HEK293 (cell line): ENCODE measurements at regions not wholly inside any gene's neighbourhood (a gene's known extent, or its start where the extent isn't known, plus 50 kb on each side); places are given as distances from the start of the nearest gene placed in this dataset.

Experiments used
- CTCF ChIA-PET: fragments of 350-600 bp; formaldehyde crosslinking; extraction: SDS; loops from one replicate; lab custom pipeline; 2021; ENCODE audit warnings: antibody characterized with exemption; lab: Yijun Ruan, JAX
- POLR2A ChIA-PET: fragments of 300-600 bp; formaldehyde crosslinking; extraction: SDS; loops from one replicate; lab custom pipeline; 2020; ENCODE audit warnings: antibody characterized with exemption, inconsistent platforms; lab: Yijun Ruan, JAX
- H3K27ac ChIP-seq: fragments of 200-500 bp; sonication (Bioruptor generic); 2 replicates; pipeline ENCODE4 v1.5.1; 2014; ENCODE audit warnings: low read depth, low read length, control low read depth, inconsistent platforms; ENCODE audit errors: extremely low read depth
- H3K36me3 ChIP-seq, 2 experiments: fragments of 200-500 bp in 1 of 2; sonication (Bioruptor generic) in 1 of 2; 1 replicate in 1 of 2; 2 replicates in 1 of 2; pipeline ENCODE4 v1.5.1; 2014 to 2017; ENCODE audit warnings: inconsistent platforms in 2 of 2, low read length in 2 of 2; ENCODE audit not compliant: control insufficient read depth in 2 of 2, insufficient read depth in 1 of 2
- H3K4me1 ChIP-seq: fragments of 200-500 bp; sonication (Bioruptor generic); 2 replicates; pipeline ENCODE4 v1.5.1; 2014; ENCODE audit warnings: mild to moderate bottlenecking, low read length, inconsistent platforms; ENCODE audit not compliant: control insufficient read depth, insufficient read depth
- H3K4me3 ChIP-seq: 2 replicates; pipeline ENCODE4 v1.5.1; 2011; ENCODE audit warnings: low read depth, mild to moderate bottlenecking, control low read depth, low read length, moderate library complexity
- H3K9me3 ChIP-seq: fragments of 200-500 bp; sonication (Bioruptor generic); 2 replicates; pipeline ENCODE4 v1.5.1; 2014; ENCODE audit warnings: low read depth, low read length, inconsistent platforms; ENCODE audit not compliant: control insufficient read depth, insufficient read depth
- FEZF1 ChIP-seq: fragments of 450-650 bp; formaldehyde crosslinking; IDR thresholded peaks from 2 replicates; pipeline ENCODE4 v1.5.1; 2016; ENCODE audit warnings: missing biosample characterization, missing genetic modification characterization
- GLI2 ChIP-seq: fragments of 450-650 bp; formaldehyde crosslinking; IDR thresholded peaks from 2 replicates; pipeline ENCODE4; 2017; ENCODE audit warnings: missing biosample characterization, missing genetic modification characterization, low read depth, borderline replicate concordance
- HOXD13 ChIP-seq: sonication (generic); formaldehyde crosslinking; IDR thresholded peaks from 2 replicates; pipeline ENCODE4 v1.8.0; 2022; ENCODE audit warnings: missing genetic modification reagents, borderline replicate concordance
- INSM2 ChIP-seq: fragments of 450-650 bp; formaldehyde crosslinking; IDR thresholded peaks from 2 replicates; pipeline ENCODE4 v1.5.1; 2016; ENCODE audit warnings: missing biosample characterization, missing genetic modification characterization
- RBAK ChIP-seq: fragments of 450-650 bp; formaldehyde crosslinking; IDR thresholded peaks from 2 replicates; pipeline ENCODE4 v1.5.1; 2016; ENCODE audit warnings: missing biosample characterization, missing genetic modification characterization
- SCRT2 ChIP-seq: fragments of 450-650 bp; formaldehyde crosslinking; IDR thresholded peaks from 2 replicates; pipeline ENCODE4 v1.5.1; 2016; ENCODE audit warnings: missing biosample characterization, missing genetic modification characterization
- ZBTB1 ChIP-seq: fragments of 450-650 bp; formaldehyde crosslinking; IDR thresholded peaks from 2 replicates; pipeline ENCODE4 v1.5.1; 2016; ENCODE audit warnings: missing biosample characterization, missing genetic modification characterization
- ZBTB7A ChIP-seq: fragments of 450-650 bp; formaldehyde crosslinking; IDR thresholded peaks from 2 replicates; pipeline ENCODE4 v1.5.1; 2016; ENCODE audit warnings: low read depth, missing biosample characterization, missing genetic modification characterization
- ZNF10 ChIP-seq: fragments of 450-650 bp; formaldehyde crosslinking; IDR thresholded peaks from 2 replicates; pipeline ENCODE4 v1.5.1; 2017; ENCODE audit warnings: missing biosample characterization, missing genetic modification characterization
- ZNF121 ChIP-seq: fragments of 450-650 bp; formaldehyde crosslinking; IDR thresholded peaks from 2 replicates; pipeline ENCODE4 v1.5.1; 2016; ENCODE audit warnings: missing biosample characterization, missing genetic modification characterization
- ZNF140 ChIP-seq: fragments of 450-650 bp; formaldehyde crosslinking; IDR thresholded peaks from 2 replicates; pipeline ENCODE4 v1.5.1; 2016; ENCODE audit warnings: missing biosample characterization, missing genetic modification characterization
- ZNF221 ChIP-seq: fragments of 450-650 bp; formaldehyde crosslinking; IDR thresholded peaks from 2 replicates; pipeline ENCODE4 v1.5.1; 2017; ENCODE audit warnings: missing biosample characterization, missing genetic modification characterization, borderline replicate concordance
- ZNF366 ChIP-seq: fragments of 450-650 bp; formaldehyde crosslinking; conservative IDR thresholded peaks from 2 replicates; pipeline ENCODE4 v1.5.1; 2016; ENCODE audit warnings: missing biosample characterization, missing genetic modification characterization
- ZNF426 ChIP-seq: fragments of 450-650 bp; formaldehyde crosslinking; IDR thresholded peaks from 2 replicates; pipeline ENCODE4 v1.5.1; 2017; ENCODE audit warnings: missing biosample characterization, missing genetic modification characterization, mild to moderate bottlenecking, inconsistent platforms, moderate library complexity
- ZNF654 ChIP-seq: fragments of 450-650 bp; formaldehyde crosslinking; IDR thresholded peaks from 2 replicates; pipeline ENCODE4 v1.5.1; 2016; ENCODE audit warnings: low read depth, missing biosample characterization, missing genetic modification characterization
- ZNF660 ChIP-seq: fragments of 450-650 bp; IDR thresholded peaks from 2 replicates; pipeline ENCODE4 v1.5.1; 2018; ENCODE audit warnings: missing biosample characterization, mild to moderate bottlenecking, missing genetic modification characterization
- ZNF768 ChIP-seq: fragments of 450-650 bp; formaldehyde crosslinking; IDR thresholded peaks from 2 replicates; pipeline ENCODE4 v1.5.1; 2018; ENCODE audit warnings: missing biosample characterization, mild to moderate bottlenecking, missing genetic modification characterization
- ZNF777 ChIP-seq: fragments of 450-650 bp; formaldehyde crosslinking; IDR thresholded peaks from 2 replicates; pipeline ENCODE4 v1.5.1; 2017; ENCODE audit warnings: missing biosample characterization, missing genetic modification characterization, borderline replicate concordance
- ZXDB ChIP-seq: fragments of 450-650 bp; formaldehyde crosslinking; IDR thresholded peaks from 2 replicates; pipeline ENCODE4 v1.5.1; 2016; ENCODE audit warnings: missing biosample characterization, missing genetic modification characterization
- TF ChIP-seq, protein P1 (sequence below): fragments of 450-650 bp; formaldehyde crosslinking; IDR thresholded peaks from 2 replicates; pipeline ENCODE4 v1.5.1; 2016; ENCODE audit warnings: missing biosample characterization, missing genetic modification characterization
- TF ChIP-seq, protein P2 (sequence below): fragments of 450-650 bp; formaldehyde crosslinking; IDR thresholded peaks from 2 replicates; pipeline ENCODE4 v1.5.1; 2017; ENCODE audit warnings: missing biosample characterization, missing genetic modification characterization
- TF ChIP-seq, protein P3 (sequence below): fragments of 450-650 bp; formaldehyde crosslinking; IDR thresholded peaks from 2 replicates; pipeline ENCODE4 v1.5.1; 2016; ENCODE audit warnings: missing biosample characterization, missing genetic modification characterization
- TF ChIP-seq, protein P4 (sequence below): fragments of 450-650 bp; formaldehyde crosslinking; IDR thresholded peaks from 2 replicates; pipeline ENCODE4 v1.5.1; 2016; ENCODE audit warnings: missing biosample characterization, missing genetic modification characterization

GRCh38 chr12:58814036-58814435 is 106.3 kb downstream of the LRIG3 start:
- Histone ChIP-seq H3K36me3 (no peaks in the 10 kb centered on the region), H3K27ac (no peak overlapping the region), H3K4me1 (no peaks in the 10 kb centered on the region; the same call in 1 of the 2 replicates), H3K9me3 (no peaks in the 10 kb centered on the region), H3K4me3 (no peak overlapping the region)
- ChIA-PET CTCF (interaction anchor here (0.5 kb wide), 1 partner anchor 275 kb away, joined by 3 read pairs; no protein-coding TSS in a partner anchor), POLR2A (no interaction called here)
- TF ChIP-seq INSM2 (tag by site-specific recombination) (no peak), ZNF140 (no peak), SCRT2 (tag by site-specific recombination) (no peak), GLI2 (tag by site-specific recombination) (no peak), ZNF660 (no peak), ZNF10 (no peak)
- TF ChIP-seq, protein P1, sequence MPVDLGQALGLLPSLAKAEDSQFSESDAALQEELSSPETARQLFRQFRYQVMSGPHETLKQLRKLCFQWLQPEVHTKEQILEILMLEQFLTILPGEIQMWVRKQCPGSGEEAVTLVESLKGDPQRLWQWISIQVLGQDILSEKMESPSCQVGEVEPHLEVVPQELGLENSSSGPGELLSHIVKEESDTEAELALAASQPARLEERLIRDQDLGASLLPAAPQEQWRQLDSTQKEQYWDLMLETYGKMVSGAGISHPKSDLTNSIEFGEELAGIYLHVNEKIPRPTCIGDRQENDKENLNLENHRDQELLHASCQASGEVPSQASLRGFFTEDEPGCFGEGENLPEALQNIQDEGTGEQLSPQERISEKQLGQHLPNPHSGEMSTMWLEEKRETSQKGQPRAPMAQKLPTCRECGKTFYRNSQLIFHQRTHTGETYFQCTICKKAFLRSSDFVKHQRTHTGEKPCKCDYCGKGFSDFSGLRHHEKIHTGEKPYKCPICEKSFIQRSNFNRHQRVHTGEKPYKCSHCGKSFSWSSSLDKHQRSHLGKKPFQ (tag by site-specific recombination), result no peak
- TF ChIP-seq, protein P2, sequence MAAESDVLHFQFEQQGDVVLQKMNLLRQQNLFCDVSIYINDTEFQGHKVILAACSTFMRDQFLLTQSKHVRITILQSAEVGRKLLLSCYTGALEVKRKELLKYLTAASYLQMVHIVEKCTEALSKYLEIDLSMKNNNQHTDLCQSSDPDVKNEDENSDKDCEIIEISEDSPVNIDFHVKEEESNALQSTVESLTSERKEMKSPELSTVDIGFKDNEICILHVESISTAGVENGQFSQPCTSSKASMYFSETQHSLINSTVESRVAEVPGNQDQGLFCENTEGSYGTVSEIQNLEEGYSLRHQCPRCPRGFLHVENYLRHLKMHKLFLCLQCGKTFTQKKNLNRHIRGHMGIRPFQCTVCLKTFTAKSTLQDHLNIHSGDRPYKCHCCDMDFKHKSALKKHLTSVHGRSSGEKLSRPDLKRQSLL (tag by site-specific recombination), result no peak
- TF ChIP-seq, protein P3, sequence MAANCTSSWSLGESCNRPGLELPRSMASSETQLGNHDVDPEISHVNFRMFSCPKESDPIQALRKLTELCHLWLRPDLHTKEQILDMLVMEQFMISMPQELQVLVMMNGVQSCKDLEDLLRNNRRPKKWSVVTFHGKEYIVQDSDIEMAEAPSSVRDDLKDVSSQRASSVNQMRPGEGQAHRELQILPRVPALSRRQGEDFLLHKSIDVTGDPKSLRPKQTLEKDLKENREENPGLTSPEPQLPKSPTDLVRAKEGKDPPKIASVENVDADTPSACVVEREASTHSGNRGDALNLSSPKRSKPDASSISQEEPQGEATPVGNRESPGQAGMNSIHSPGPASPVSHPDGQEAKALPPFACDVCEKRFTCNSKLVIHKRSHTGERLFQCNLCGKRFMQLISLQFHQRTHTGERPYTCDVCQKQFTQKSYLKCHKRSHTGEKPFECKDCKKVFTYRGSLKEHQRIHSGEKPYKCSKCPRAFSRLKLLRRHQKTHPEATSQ (tag by site-specific recombination), result no peak

DNA sequence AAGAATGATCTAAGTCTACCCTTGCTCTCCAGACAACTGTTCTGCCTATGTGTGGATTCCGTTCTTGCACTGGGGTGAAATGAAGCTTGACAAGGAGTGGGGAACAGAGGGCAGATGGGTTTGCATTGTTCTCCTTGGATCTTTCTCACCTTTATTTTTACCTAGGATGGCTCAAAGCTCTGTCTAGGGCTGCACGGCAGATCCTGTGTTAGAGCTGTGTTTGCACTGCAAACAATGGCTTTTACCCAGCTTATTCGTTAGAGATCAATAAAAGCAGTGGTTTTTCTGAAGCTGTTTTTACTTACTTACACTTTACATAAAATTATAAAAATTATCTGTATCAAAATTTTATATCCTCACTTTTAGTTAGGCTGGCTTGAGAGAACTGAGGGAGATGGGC is 105.1 kb downstream of the LRIG3 start:
- Histone ChIP-seq H3K4me3 (no peak overlapping the region), H3K27ac (no peak overlapping the region), H3K4me1 (no peaks in the 10 kb centered on the region; the same call in 1 of the 2 replicates), H3K36me3 (no peaks in the 10 kb centered on the region), H3K9me3 (no peaks in the 10 kb centered on the region)
- CTCF ChIA-PET, result interaction anchor here (0.6 kb wide), 1 partner anchor 1170 kb away, joined by 3 read pairs; no protein-coding TSS in a partner anchor
- TF ChIP-seq ZNF654 (tag by site-specific recombination) (no peak), ZNF221 (tag by site-specific recombination) (no peak), ZNF366 (no peak), ZXDB (no peak), ZBTB7A (tag by site-specific recombination) (no peak), FEZF1 (tag by site-specific recombination) (no peak), HOXD13 (CRISPR knock-in tag) (no peak), ZBTB1 (tag by site-specific recombination) (no peak), ZNF768 (no peak), ZNF777 (no peak), ZNF121 (tag by site-specific recombination) (no peak), RBAK (tag by site-specific recombination) (no peak), ZNF426 (no peak)
- TF ChIP-seq, protein P4, sequence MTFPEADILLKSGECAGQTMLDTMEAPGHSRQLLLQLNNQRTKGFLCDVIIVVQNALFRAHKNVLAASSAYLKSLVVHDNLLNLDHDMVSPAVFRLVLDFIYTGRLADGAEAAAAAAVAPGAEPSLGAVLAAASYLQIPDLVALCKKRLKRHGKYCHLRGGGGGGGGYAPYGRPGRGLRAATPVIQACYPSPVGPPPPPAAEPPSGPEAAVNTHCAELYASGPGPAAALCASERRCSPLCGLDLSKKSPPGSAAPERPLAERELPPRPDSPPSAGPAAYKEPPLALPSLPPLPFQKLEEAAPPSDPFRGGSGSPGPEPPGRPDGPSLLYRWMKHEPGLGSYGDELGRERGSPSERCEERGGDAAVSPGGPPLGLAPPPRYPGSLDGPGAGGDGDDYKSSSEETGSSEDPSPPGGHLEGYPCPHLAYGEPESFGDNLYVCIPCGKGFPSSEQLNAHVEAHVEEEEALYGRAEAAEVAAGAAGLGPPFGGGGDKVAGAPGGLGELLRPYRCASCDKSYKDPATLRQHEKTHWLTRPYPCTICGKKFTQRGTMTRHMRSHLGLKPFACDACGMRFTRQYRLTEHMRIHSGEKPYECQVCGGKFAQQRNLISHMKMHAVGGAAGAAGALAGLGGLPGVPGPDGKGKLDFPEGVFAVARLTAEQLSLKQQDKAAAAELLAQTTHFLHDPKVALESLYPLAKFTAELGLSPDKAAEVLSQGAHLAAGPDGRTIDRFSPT, result no peak
- POLR2A ChIA-PET, result no interaction called here
